Fibroblast of the aortic adventitia (primary cell): ENCODE measurements at regions not wholly inside any gene's neighbourhood (a gene's known extent, or its start where the extent isn't known, plus 50 kb on each side); places are given as distances from the start of the nearest gene placed in this dataset.

ENCODE experiments used
- DNase-seq: peaks from one replicate; pipeline ENCODE4 v3.0.0-alpha.2; 2010; ENCODE audit warnings: low read depth
- H3K4me3 ChIP-seq: 2 replicates; pipeline ENCODE4 v1.5.1; 2011; ENCODE audit warnings: low read depth, mild to moderate bottlenecking, control low read depth, low read length, moderate library complexity
- TF ChIP-seq, protein P1 (sequence below): IDR thresholded peaks from 2 replicates; pipeline ENCODE4 v1.5.1; 2011; ENCODE audit warnings: mild to moderate bottlenecking, low read length, control low read depth, inconsistent platforms; ENCODE audit not compliant: insufficient read depth

DNA sequence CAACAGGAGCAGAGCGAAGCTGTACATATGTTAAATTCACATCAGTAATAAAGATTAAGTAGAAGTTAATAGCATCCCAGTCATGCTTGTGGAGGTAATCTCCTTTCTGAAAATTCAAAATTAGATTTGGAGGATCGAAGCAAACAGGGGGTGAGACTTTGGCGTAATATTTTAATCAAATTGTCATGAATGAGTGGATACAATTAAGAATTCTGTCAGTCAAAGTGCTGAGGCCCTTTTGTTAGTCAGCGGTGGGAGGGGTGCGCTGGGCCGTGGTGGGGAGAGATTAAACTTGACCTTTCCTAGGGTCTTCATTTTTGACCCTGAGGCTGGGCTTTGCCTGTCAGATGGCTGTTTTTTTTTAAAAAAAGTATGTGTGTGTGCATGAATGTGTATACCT, 226.7 kb downstream of the VRK1 start:
- H3K4me3 ChIP-seq: no peak overlapping the region
- TF ChIP-seq, protein P1, sequence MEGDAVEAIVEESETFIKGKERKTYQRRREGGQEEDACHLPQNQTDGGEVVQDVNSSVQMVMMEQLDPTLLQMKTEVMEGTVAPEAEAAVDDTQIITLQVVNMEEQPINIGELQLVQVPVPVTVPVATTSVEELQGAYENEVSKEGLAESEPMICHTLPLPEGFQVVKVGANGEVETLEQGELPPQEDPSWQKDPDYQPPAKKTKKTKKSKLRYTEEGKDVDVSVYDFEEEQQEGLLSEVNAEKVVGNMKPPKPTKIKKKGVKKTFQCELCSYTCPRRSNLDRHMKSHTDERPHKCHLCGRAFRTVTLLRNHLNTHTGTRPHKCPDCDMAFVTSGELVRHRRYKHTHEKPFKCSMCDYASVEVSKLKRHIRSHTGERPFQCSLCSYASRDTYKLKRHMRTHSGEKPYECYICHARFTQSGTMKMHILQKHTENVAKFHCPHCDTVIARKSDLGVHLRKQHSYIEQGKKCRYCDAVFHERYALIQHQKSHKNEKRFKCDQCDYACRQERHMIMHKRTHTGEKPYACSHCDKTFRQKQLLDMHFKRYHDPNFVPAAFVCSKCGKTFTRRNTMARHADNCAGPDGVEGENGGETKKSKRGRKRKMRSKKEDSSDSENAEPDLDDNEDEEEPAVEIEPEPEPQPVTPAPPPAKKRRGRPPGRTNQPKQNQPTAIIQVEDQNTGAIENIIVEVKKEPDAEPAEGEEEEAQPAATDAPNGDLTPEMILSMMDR: no peak
- DNase-seq: no peak

DNA sequence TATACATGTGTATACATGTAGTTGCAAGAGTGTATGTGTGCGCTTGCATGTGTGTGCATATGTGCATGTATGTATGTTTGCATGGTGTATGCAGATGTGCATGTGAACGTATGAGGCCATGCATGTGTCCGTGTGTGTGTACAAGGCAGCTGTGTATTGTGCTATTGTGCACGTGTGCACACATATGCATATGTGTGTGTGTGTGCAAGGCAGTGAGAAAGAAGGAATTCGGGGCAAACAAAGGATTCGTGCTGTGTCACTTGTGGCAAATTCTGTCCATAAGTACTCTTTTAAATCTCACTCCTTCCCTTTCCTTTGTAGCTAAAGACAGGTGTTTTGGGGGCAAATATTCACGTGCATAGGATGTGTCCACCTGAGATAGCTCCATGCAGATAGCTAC, 227.1 kb downstream of the VRK1 start:
- no peak for DNase-seq
- no peak overlapping the region for H3K4me3 ChIP-seq
- TF ChIP-seq, protein P1: no peak

DNA sequence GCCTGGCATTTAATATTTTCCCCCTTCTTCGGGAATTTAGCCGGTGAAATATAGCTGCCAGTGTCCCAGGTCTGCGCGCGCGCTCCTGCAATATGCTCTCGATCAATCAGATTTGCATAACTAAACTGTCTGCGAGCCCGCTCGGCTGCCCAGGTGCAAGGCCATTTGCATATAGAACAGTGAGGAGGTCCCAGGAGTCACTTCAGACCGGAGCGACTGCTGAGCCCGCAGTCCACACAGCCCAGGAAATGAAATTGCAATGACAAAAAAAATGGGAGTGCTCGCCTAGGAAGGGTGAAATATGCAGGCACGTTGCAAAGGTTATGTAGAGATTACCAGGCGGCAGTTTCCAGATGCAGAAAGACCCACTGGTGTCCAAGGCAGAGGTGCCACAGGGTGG, 228.5 kb downstream of the VRK1 start:
- DNase-seq: no peak
- TF ChIP-seq, protein P1: no peak

DNA sequence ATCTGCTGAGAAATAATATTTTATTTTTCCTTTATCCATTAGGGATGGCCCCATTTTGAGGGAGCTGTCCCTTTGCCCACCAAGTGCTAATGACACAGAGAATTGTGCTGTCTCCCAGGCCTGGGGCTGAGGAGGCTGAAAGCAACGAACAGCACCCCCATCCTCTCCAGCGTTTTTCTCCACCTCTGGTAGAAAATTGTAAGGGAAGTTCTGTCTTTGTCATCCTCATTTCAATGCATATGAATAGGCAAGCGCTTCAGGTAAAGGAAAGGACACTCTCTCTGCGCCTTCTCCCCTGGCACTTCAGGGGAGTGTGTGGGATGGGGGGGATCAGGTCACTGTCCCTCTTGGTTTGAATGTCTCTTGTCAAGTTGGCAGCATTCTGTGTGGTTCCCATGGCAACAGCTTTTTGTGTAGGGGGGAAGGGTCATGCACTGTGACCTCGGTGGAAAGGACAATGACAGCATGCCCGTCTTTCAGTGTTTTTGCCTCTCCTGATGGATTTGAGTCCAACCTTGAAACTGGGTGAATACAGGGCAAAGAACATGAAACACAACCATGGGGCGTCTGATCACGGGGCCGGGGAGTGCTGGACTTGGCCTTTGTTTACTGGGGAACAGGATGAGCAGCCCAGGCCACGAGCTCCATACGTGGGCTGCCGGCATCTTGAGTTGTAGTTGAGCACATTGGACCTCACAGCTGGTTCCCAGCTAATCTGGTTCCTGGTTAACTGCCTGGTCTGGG, 230.2 kb downstream of the VRK1 start:
- TF ChIP-seq, protein P1: no peak
- H3K4me3 ChIP-seq: no peak overlapping the region
- DNase-seq: no peak

More for the DNA sequence above, 228.5 kb downstream of the VRK1 start:
- no peak overlapping the region for H3K4me3 ChIP-seq

DNA sequence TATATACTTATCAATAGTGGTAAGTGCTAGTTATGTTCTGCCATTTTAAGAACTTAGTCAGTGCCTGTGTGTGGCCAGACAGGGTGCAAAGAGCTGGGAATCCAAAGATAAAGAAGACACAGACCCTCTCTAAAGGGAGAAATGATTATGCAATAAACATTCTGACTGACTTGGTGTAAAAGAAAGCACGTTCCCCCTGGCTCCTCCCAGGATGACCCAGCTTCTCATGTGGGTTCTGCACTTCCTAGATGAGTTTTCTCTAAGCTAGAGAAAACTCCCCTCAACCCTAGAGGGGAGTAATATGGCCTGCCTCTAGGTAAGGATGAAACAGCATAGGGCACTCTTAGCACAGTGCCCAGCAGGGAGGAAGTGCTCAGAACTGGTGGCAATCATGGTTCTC, 231.2 kb downstream of the VRK1 start:
- TF ChIP-seq, protein P1: no peak
- no peak overlapping the region for H3K4me3 ChIP-seq
- DNase-seq: no peak

DNA sequence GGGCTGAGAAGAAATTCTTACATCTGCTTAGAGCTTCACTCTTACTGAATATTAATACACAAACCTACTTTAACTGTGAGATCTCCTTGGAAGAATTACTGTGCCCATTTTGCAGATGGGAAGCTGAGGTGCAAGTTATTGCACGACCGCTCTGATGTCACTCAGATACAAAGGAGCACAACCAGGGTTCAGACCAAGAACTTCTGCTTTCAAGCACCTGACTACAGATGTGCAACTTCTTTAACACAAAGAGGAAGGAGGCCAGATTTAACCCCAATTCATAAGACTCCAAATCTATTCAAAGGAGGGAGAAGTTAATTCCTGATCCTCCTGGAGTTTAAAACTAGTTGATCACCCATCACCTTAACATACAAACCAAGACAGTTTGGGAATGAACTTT, 232.6 kb downstream of the VRK1 start:
- H3K4me3 ChIP-seq: no peak overlapping the region
- TF ChIP-seq, protein P1: no peak
- no peak for DNase-seq

DNA sequence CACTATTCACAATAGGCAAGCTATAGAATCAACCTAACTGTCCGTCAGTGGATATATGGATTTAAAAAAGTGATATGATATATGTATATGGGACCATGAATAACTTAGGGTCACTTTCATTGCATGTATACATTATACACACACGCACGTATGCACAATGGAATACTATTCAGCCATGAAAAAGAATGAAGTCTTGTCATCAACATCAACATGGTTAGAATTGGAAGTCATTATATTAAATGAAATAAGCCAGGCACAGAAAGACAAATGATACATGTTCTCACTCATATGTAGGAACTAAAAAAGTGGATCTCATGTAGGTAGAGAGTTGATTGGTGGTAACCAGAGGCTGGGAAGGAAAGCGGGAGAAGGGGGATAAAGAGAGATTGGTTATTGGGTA, 234.3 kb downstream of the VRK1 start:
- no peak for DNase-seq
- no peak overlapping the region for H3K4me3 ChIP-seq
- TF ChIP-seq, protein P1: no peak
